Mesothelial cell of epicardium (in vitro differentiated cells): ENCODE measurements at regions not wholly inside any gene's neighbourhood (a gene's known extent, or its start where the extent isn't known, plus 50 kb on each side); places are given as distances from the start of the nearest gene placed in this dataset.

Experiments used
- DNase-seq, 2 experiments: peaks; one replicate each; pipeline ENCODE4 v3.0.0; 2021; ENCODE audit warnings: low spot score in 2 of 2; ENCODE audit not compliant: unreplicated experiment in 2 of 2
- H3K27ac Mint-ChIP-seq: 2 replicates; pipeline ENCODE4 v1.8.0; 2021; ENCODE audit warnings: mixed read lengths
- H3K27me3 Mint-ChIP-seq: 2 replicates; pipeline ENCODE4 v1.8.0; 2021; ENCODE audit warnings: low read depth, mixed read lengths
- H3K36me3 Mint-ChIP-seq: 2 replicates; pipeline ENCODE4 v1.8.0; 2021; ENCODE audit warnings: mixed read lengths
- H3K4me1 Mint-ChIP-seq: 2 replicates; pipeline ENCODE4 v1.8.0; 2021; ENCODE audit warnings: mixed read lengths
- H3K4me3 Mint-ChIP-seq: 2 replicates; pipeline ENCODE4 v1.8.0; 2021; ENCODE audit warnings: mild to moderate bottlenecking, moderate library complexity, mixed read lengths
- H3K9me3 Mint-ChIP-seq: 2 replicates; pipeline ENCODE4 v1.8.0; 2021; ENCODE audit warnings: mixed read lengths
- TF ChIP-seq, protein P1 (sequence below): fragments of 200-600 bp; sonication (generic); IDR thresholded peaks from one replicate; pipeline ENCODE4 v1.5.0; 2021; ENCODE audit warnings: antibody characterized with exemption; ENCODE audit not compliant: unreplicated experiment

DNA sequence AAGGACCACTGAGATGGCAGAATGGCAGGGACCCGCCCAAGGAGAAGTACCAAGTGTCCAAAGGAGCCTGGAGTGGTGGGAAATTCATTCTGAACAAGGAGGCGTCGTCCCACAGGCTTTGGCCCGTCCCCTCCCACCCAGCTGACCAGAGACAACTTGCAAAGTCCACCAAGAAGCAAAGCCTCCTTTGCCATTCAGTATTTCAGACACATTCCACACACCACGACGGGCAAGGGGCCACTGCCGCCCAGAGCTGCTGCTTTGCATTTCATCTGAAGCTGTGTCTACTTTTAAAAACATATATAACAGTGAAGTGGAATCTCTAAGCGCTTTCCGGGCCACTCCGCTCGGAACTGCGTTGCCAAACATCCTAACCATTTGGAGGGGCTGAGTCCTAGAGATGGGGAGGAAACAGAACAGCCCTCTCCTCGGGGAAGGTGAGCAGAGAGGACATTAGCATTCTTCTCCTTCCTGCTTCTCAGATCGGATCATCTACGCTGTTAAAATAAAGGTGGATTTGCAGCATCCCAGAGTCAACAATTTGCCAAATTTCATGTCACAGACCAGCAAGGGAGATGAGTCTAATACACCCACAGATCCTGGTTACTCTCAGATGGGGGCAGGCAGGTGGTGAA is 89.0 kb upstream of the ZNF507 start:
- Mint-ChIP-seq H3K36me3 (no peaks in the 10 kb centered on the region), H3K27ac (no peak overlapping the region), H3K4me3 (no peak overlapping the region), H3K27me3 (peaks cover 56% of the 10 kb centered on the region), H3K4me1 (no peaks in the 10 kb centered on the region), H3K9me3 (peaks cover 11% of the 10 kb centered on the region)
- TF ChIP-seq, protein P1, sequence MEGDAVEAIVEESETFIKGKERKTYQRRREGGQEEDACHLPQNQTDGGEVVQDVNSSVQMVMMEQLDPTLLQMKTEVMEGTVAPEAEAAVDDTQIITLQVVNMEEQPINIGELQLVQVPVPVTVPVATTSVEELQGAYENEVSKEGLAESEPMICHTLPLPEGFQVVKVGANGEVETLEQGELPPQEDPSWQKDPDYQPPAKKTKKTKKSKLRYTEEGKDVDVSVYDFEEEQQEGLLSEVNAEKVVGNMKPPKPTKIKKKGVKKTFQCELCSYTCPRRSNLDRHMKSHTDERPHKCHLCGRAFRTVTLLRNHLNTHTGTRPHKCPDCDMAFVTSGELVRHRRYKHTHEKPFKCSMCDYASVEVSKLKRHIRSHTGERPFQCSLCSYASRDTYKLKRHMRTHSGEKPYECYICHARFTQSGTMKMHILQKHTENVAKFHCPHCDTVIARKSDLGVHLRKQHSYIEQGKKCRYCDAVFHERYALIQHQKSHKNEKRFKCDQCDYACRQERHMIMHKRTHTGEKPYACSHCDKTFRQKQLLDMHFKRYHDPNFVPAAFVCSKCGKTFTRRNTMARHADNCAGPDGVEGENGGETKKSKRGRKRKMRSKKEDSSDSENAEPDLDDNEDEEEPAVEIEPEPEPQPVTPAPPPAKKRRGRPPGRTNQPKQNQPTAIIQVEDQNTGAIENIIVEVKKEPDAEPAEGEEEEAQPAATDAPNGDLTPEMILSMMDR = no peak
- no peak for DNase-seq

- no peaks in the 10 kb centered on the region for H3K36me3 Mint-ChIP-seq
- no peak overlapping the region for H3K4me3 Mint-ChIP-seq
- no peak for DNase-seq
Measured at GRCh38 chr19:32257326-32258073, 87.9 kb upstream of the ZNF507 start.

GRCh38 chr19:32258167-32258566 is 87.2 kb upstream of the ZNF507 start:
- H3K4me1 Mint-ChIP-seq = no peaks in the 10 kb centered on the region
- H3K27ac Mint-ChIP-seq = no peak overlapping the region
- H3K36me3 Mint-ChIP-seq = no peaks in the 10 kb centered on the region
- TF ChIP-seq, protein P1 = no peak
- DNase-seq = no peak
- peaks cover 51% of the 10 kb centered on the region for H3K27me3 Mint-ChIP-seq
- no peak overlapping the region for H3K4me3 Mint-ChIP-seq
- peaks cover 11% of the 10 kb centered on the region for H3K9me3 Mint-ChIP-seq

More at GRCh38 chr19:32257326-32258073, 87.9 kb upstream of the ZNF507 start:
- TF ChIP-seq, protein P1 = no peak
- H3K27me3 Mint-ChIP-seq = peaks cover 52% of the 10 kb centered on the region
- H3K4me1 Mint-ChIP-seq = no peaks in the 10 kb centered on the region
- H3K9me3 Mint-ChIP-seq = peaks cover 11% of the 10 kb centered on the region
- H3K27ac Mint-ChIP-seq = no peak overlapping the region

DNA sequence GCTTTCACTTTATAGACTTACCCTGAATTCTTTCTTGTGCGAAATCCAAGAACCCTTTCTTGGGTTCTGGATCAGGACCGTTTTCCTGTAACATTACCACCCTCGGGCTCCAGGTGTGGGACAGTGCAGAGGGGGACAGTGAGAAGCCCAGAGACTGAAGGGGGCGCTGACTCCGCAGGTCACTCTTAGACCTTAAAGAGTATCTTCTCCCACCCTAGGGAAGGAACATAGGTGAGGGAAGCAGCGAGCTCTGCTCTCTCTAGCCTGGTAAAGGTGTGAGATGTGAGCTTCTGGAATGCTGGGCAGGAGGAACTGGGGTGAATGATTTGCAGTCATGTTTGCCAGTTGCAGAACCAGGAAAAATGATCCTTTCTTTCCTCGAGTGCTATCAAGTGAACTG is 80.8 kb upstream of the ZNF507 start:
- no peak overlapping the region for H3K4me3 Mint-ChIP-seq
- TF ChIP-seq, protein P1 = no peak
- H3K27ac Mint-ChIP-seq = no peak overlapping the region
- no peaks in the 10 kb centered on the region for H3K36me3 Mint-ChIP-seq
- H3K9me3 Mint-ChIP-seq = peaks cover 6% of the 10 kb centered on the region
- peaks cover 18% of the 10 kb centered on the region for H3K27me3 Mint-ChIP-seq
- H3K4me1 Mint-ChIP-seq = peaks cover 20% of the 10 kb centered on the region
- DNase-seq = no peak

DNA sequence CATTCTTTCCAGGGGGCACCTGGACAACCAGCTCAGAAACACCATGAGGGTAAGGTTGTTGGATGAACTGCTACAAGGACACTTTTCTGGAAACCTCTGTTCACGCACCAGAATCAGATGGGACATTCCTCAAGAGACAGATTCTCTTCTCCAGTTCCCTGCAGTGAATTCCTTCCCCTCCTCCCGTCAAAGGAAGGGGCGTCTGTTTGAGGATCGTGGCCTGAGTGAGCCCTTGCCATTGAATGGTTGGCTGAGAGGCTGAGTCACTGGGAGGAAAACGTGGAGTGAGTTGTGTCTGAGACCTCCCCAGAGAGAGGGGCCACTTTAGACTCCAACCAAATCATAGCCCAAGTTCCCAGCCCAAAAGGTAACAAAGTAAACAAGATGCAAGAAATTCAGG is 79.4 kb upstream of the ZNF507 start:
- Mint-ChIP-seq H3K36me3 (no peaks in the 10 kb centered on the region), H3K9me3 (no peaks in the 10 kb centered on the region), H3K4me3 (no peak overlapping the region), H3K4me1 (peaks cover 23% of the 10 kb centered on the region), H3K27me3 (peaks cover 23% of the 10 kb centered on the region), H3K27ac (no peak overlapping the region)
- no peak for DNase-seq
- TF ChIP-seq, protein P1 = no peak
